Ectodermal cell (in vitro differentiated cells): ENCODE measurements at regions not wholly inside any gene's neighbourhood (a gene's known extent, or its start where the extent isn't known, plus 50 kb on each side); places are given as distances from the start of the nearest gene placed in this dataset.
"Not testable (repeated sequence)": the region's sequence is repeated elsewhere in the genome, so short reads cannot be mapped to it uniquely, and the experiment has no call there.

Source experiments
- H3K27ac ChIP-seq: 2 replicates; pipeline ENCODE4 v1.7.0; 2013; ENCODE audit warnings: mild to moderate bottlenecking, low read depth, low read length; ENCODE audit not compliant: insufficient read depth, poor library complexity, severe bottlenecking
- H3K27me3 ChIP-seq: 2 replicates; pipeline ENCODE4 v1.7.0; 2013; ENCODE audit warnings: mild to moderate bottlenecking, low read length; ENCODE audit not compliant: insufficient read depth, control insufficient read depth, poor library complexity, severe bottlenecking
- H3K36me3 ChIP-seq: one replicate; pipeline ENCODE4 v1.7.0; 2013; ENCODE audit warnings: low read length; ENCODE audit not compliant: control insufficient read depth, insufficient read depth
- H3K4me1 ChIP-seq: one replicate; pipeline ENCODE4 v1.7.0; 2013; ENCODE audit warnings: low read length; ENCODE audit not compliant: control insufficient read depth, insufficient read depth
- H3K4me3 ChIP-seq: 2 replicates; pipeline ENCODE4 v1.7.0; 2013; ENCODE audit warnings: low read depth, low read length, control low read depth; ENCODE audit not compliant: insufficient read depth
- H3K9me3 ChIP-seq: 2 replicates; pipeline ENCODE4 v1.7.0; 2013; ENCODE audit warnings: mild to moderate bottlenecking, low read length, moderate library complexity; ENCODE audit not compliant: control insufficient read depth
- WGBS, 2 experiments: methylation state at CpG; one replicate each; pipeline ENCODE4 v1.1.7; 2013; ENCODE audit warnings: missing lambda C conversion rate in 2 of 2; 5-methylcytosine and 5-hydroxymethylcytosine counted together

DNA sequence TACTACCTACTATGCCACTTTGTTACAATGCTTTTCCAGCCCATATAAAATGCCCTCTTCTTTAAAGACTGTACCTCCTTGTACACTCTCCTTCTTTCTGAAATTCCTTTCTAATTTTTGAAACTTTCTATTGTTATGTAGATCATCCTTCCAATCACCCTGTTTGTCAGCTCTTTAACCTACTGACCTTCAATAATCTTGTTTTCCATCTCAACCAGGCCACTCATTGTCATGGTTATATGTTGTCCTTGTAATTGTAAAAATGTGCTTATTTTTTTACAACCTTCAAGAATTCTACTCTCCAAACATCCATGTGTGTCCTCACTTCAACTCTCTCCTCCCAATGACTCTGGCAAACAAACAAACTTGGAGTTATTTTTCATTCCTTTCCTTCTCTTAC, 1172.6 kb upstream of the CELF2 start:
- Histone ChIP-seq H3K4me3 (no peak overlapping the region), H3K9me3 (peaks cover 2% of the 10 kb centered on the region), H3K36me3 (no peaks in the 10 kb centered on the region)

DNA sequence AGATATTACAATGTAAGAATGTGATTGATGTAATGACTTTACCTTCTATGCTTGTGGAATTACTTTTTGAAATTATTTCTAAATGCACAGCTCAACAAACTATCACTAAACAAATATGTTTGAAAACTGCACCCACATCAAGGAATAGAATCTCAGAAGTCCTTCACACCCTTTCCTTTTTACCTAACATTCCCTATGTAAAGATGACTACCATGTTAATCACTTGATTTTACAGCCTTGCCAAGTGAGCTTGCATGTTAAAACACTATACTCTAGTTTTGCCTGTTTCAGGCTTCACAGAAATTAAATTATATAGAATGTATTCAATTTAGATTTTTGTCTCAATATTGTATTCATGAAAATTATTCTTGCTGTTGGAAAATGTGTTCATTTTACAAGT, 1169.4 kb upstream of the CELF2 start:
- Histone ChIP-seq H3K9me3 (peaks cover 2% of the 10 kb centered on the region), H3K27ac (no peak overlapping the region), H3K27me3 (no peaks in the 10 kb centered on the region), H3K4me1 (no peaks in the 10 kb centered on the region), H3K36me3 (no peaks in the 10 kb centered on the region), H3K4me3 (no peak overlapping the region)

More for the DNA sequence above, 1172.6 kb upstream of the CELF2 start:
- Histone ChIP-seq H3K27me3 (no peaks in the 10 kb centered on the region), H3K4me1 (no peaks in the 10 kb centered on the region), H3K27ac (no peak overlapping the region)

DNA sequence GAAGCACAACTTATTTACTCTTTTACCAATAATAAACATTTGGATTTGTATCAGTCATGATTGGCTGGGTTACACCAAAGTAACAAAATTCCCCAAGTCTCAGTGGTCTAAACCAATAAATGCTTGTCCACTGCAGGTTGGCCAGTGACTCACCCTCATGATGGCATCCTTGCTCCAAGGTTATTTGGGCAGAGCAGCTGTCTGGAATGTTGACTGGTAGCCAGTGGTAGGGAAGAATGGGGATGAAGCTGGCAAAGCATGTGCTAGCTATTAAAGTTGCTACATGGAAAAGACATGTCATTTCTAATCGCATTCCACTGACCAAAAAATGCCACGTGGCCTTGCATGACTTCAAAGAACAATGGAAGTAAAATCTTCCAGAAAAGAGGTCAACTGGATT, 1168.7 kb upstream of the CELF2 start:
- WGBS, 2 experiments = 91 to 97% methylated on average over 2 of the region's 2 CpGs
- H3K9me3 ChIP-seq = peaks cover under 1% of the 10 kb centered on the region
- H3K4me3 ChIP-seq = no peak overlapping the region
- H3K27ac ChIP-seq = no peak overlapping the region
- H3K27me3 ChIP-seq = no peaks in the 10 kb centered on the region
- no peaks in the 10 kb centered on the region for H3K36me3 ChIP-seq
- no peaks in the 10 kb centered on the region for H3K4me1 ChIP-seq

DNA sequence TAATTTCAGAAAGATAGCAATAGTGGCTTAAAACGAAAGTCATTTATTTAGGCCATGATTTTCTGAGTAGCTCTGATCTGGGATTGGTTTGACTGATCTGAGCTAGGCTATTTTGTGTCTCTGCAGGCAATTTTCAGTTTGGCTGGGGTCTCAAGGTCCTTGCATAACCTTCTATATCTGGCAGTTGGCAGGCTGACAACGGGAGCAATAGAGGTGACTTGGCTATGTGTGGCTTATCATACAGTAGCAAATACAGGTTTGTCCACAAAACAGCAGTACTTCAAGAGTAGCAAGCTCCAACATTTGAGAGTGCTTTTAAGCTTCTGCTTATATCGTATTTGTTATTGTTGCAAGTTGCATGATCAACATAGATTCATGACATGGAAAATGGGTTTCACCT, 1167.3 kb upstream of the CELF2 start:
- H3K9me3 ChIP-seq = no peaks in the 10 kb centered on the region
- no peaks in the 10 kb centered on the region for H3K27me3 ChIP-seq
- H3K27ac ChIP-seq = no peak overlapping the region
- 96 to 98% methylated on average over 3 of the region's 3 CpGs for WGBS, 2 experiments
- H3K36me3 ChIP-seq = no peaks in the 10 kb centered on the region
- no peaks in the 10 kb centered on the region for H3K4me1 ChIP-seq
- H3K4me3 ChIP-seq = no peak overlapping the region

DNA sequence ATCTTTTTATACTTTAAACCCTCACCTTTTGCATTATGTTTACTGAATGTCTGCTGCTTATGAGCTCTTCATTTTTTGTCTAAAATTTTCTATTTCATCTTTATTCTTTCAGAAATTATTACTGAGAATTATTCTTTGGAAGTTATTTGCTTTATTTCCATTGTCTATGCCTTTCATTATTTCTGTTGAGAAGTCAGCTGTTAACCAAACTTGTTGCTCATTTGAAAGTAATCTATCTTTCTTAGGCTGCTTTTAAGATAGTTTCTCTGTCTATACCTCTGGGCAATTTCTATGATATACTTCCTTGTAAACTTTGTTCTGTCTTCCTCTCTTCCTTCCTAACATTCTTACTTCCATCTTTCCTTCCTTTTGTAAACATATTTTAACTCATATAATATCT, 1165.9 kb upstream of the CELF2 start:
- Histone ChIP-seq H3K27ac (no peak overlapping the region), H3K9me3 (no peaks in the 10 kb centered on the region), H3K36me3 (no peaks in the 10 kb centered on the region), H3K4me3 (no peak overlapping the region), H3K27me3 (no peaks in the 10 kb centered on the region), H3K4me1 (no peaks in the 10 kb centered on the region)

DNA sequence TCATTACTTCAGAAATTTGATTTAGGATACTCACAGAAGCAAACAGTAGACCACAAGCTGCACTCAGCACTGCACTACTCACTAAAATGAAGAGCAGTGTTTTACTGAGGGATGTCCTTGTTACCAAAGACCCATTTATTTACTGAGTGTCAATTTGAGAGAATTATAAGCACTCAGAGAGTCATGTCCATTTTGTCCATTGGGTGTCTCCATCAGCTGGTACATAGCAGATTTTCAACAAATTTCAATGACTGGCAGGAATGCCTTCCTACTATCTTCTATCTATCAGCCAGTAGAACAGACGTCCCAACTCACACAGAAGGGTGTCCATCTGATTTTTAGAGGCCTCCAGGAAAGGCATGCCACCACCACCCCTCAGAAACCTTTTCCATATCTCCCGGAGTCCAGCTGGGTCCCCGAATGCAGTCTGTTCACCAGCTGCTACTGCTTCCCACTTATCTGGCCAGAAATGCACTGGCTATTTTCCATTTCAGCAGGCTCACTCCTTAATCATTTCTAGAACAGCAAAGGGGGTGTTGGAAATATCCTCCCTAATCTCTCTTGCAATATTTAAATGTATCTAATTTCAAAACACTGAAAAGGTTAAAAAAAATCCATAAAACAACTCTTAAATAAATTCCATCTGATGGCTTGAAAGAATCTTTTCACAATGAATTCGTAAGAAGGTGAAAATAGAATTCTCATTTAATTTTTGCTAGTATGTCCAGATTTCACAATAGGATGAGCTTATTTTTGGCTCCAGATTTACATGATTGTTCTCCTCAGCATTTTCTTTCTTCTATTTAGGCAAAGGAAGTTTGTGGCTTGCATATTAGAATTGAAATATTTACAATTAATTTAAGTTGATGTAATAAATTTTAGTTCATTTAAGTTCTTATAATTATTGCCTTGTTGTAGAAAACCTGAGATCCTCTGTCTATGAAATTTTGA, 1164.0 kb upstream of the CELF2 start:
- Histone ChIP-seq H3K27me3 (no peaks in the 10 kb centered on the region), H3K4me3 (no peak overlapping the region), H3K27ac (no peak overlapping the region), H3K9me3 (no peaks in the 10 kb centered on the region), H3K4me1 (no peaks in the 10 kb centered on the region), H3K36me3 (no peaks in the 10 kb centered on the region)
- WGBS, 2 experiments = 88 to 95% methylated on average over 4 of the region's 4 CpGs

DNA sequence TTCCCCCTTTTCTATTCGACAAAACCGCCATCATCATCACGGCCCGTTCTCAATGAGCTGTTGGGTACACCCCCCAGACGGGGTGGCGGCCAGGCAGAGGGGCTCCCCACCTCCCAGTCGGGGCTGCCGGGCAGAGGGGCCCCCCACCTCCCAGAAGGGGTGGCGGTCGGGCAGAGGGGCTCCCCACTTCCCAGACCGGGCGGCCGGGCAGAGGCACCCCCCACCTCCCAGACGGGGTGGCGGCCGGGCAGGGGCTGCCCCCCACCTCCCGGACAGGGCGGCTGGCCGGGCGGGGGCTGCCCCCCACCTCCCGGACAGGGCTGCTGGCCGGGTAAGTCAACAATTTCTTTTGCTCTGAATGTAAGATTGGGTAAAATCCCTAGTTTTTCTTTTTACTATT, 1162.2 kb upstream of the CELF2 start:
- H3K36me3 ChIP-seq, H3K27ac ChIP-seq, H3K27me3 ChIP-seq, H3K9me3 ChIP-seq, H3K4me3 ChIP-seq, H3K4me1 ChIP-seq: not testable (repeated sequence)
- 91 to 92% methylated on average over 20 to 22 of the region's 22 CpGs for WGBS, 2 experiments

DNA sequence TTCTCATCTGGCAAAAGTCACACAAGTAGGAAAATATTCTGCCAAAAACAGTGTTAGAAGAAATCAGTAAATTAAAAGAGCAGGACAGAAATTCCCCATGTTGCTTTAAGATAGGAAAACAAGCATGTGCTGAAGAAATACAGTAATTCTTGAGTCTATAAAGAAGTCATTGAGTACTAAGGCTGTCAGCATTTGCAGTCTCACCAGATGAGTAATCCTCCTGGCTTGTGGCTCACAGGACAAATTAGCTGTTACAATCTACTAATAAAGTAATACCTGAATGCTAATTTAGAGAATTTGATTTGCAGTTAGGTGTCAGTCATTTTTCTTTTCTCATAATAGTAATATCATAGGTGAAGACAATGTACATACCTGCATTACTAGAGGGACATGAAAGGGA, 1158.9 kb upstream of the CELF2 start:
- H3K4me1 ChIP-seq = no peaks in the 10 kb centered on the region
- no peak overlapping the region for H3K27ac ChIP-seq
- no peaks in the 10 kb centered on the region for H3K9me3 ChIP-seq
- no peak overlapping the region for H3K4me3 ChIP-seq
- no peaks in the 10 kb centered on the region for H3K36me3 ChIP-seq
- no peaks in the 10 kb centered on the region for H3K27me3 ChIP-seq

DNA sequence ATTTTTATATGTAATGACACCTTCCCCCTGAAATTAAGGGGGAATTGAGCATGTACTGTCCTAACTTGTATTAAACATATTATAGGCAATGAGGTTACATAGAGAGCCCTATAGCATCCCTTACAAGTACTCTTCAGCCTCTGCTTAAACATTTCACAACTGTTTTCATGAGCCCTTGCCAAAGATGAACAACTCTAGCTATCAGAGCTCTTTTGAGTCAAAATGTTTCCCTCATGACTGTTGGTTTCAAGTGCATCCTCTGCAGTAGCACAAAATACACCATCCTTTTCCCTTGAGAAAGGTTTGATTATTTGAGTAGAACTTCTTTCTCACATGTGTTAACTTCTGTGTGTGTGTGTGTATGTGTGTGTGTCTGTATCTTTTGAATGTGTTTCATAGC, 1157.6 kb upstream of the CELF2 start:
- Histone ChIP-seq H3K27me3 (no peaks in the 10 kb centered on the region), H3K36me3 (no peaks in the 10 kb centered on the region), H3K4me1 (no peaks in the 10 kb centered on the region), H3K4me3 (no peak overlapping the region), H3K27ac (no peak overlapping the region), H3K9me3 (no peaks in the 10 kb centered on the region)

DNA sequence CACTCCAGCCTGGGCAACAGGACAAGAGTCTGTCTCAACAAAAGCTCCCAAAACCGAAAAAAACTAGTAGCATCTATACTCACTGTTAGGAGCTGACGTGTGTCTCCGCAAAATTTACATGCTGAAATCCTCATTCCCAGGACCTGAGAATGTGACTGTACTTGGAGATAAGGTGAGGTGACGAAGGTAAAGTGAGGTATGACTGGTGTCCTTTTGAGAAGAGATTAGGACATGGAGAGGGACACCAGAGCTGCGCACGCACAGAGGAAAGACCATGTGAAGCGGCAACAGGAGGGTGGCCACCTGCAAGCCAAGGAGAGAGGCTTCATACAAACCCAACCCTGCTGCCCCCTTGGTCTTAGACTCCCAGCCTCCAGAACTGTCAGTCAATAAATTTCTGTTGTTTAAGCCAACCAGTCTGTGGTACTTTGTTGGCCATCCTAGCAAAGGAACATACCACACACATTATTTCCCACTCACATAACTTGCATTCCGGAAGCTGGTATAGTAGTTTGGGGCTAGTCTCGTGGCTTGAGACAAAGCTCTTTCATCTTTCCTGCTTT, 1154.0 kb upstream of the CELF2 start:
- Histone ChIP-seq H3K36me3 (no peaks in the 10 kb centered on the region), H3K27ac (no peak overlapping the region), H3K27me3 (no peaks in the 10 kb centered on the region), H3K4me3 (no peak overlapping the region), H3K9me3 (no peaks in the 10 kb centered on the region), H3K4me1 (no peaks in the 10 kb centered on the region)
- WGBS, 2 experiments = 97% methylated on average over 9 of the region's 9 CpGs
